ENCODE measurements at regions not wholly inside any gene's neighbourhood (a gene's known extent, or its start where the extent isn't known, plus 50 kb on each side); places are given as distances from the start of the nearest gene placed in this dataset.

DNA sequence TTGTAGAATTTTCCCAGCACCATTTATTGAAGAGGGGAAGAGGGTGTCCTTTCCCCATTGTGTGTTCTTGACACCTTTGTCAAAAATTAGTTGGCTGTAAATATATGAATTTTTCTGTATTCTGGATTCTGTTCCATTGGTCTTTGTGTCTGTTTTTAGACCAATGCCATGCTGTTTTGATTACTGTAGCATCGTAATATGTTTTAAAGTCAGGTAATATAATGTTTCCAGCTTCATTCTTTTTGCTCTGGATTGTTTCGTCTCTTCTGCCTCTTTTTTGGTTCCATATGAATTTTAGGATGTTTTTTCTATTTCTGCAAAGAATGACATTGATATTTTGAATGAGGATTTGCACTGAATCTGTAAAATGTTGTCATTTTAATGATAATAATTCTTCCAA is 331.9 kb upstream of the RGS6 start:
- intact Hi-C loops (cut with DNase I): no loop called here
- TF ChIP-seq, protein P1, sequence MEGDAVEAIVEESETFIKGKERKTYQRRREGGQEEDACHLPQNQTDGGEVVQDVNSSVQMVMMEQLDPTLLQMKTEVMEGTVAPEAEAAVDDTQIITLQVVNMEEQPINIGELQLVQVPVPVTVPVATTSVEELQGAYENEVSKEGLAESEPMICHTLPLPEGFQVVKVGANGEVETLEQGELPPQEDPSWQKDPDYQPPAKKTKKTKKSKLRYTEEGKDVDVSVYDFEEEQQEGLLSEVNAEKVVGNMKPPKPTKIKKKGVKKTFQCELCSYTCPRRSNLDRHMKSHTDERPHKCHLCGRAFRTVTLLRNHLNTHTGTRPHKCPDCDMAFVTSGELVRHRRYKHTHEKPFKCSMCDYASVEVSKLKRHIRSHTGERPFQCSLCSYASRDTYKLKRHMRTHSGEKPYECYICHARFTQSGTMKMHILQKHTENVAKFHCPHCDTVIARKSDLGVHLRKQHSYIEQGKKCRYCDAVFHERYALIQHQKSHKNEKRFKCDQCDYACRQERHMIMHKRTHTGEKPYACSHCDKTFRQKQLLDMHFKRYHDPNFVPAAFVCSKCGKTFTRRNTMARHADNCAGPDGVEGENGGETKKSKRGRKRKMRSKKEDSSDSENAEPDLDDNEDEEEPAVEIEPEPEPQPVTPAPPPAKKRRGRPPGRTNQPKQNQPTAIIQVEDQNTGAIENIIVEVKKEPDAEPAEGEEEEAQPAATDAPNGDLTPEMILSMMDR (IDR thresholded peaks at IDR 0.05): no peak
- no peak for TF ChIP-seq POLR2A (IDR thresholded peaks at IDR 0.05)
- no peaks in the 10 kb centered on the region for H3K36me3 ChIP-seq
- H3K9me3 ChIP-seq: peaks cover 0 to 5% (median 2%) of the 10 kb centered on the region in 4 donors
- ATAC-seq: no peak
- no peak for DNase-seq
- WGBS (ENCODE audit: insufficient coverage, low coverage, low lambda C conversion rate, missing lambda C conversion rate): 100% methylated on average over 2 of the region's 2 CpGs
- no peak overlapping the region for H3K4me3 ChIP-seq
- no peaks in the 10 kb centered on the region for H3K4me1 ChIP-seq
- no peak overlapping the region for H3K27ac ChIP-seq
- H3K27me3 ChIP-seq: no peaks in the 10 kb centered on the region

GRCh38 chr14:71602524-71602923 is 329.7 kb upstream of the RGS6 start:
- no peaks in the 10 kb centered on the region for H3K27me3 ChIP-seq
- H3K9me3 ChIP-seq: peaks cover 0 to 5% (median 2%) of the 10 kb centered on the region in 4 donors
- ATAC-seq: no peak
- 100% methylated on average over 1 of the region's 5 CpGs for WGBS (ENCODE audit: insufficient coverage, low coverage, low lambda C conversion rate, missing lambda C conversion rate)
- TF ChIP-seq, protein P1 (IDR thresholded peaks at IDR 0.05): no peak
- TF ChIP-seq POLR2A (IDR thresholded peaks at IDR 0.05): no peak
- H3K27ac ChIP-seq: no peak overlapping the region
- DNase-seq: no peak
- no peaks in the 10 kb centered on the region for H3K36me3 ChIP-seq
- no peak overlapping the region for H3K4me3 ChIP-seq
- no peaks in the 10 kb centered on the region for H3K4me1 ChIP-seq
- intact Hi-C loops (cut with DNase I): no loop called here

- Histone ChIP-seq H3K27ac (no peak overlapping the region), H3K36me3 (no peaks in the 10 kb centered on the region), H3K4me1 (no peaks in the 10 kb centered on the region), H3K9me3 (peaks cover 0 to 5% (median 2%) of the 10 kb centered on the region in 4 donors), H3K4me3 (no peak overlapping the region), H3K27me3 (no peaks in the 10 kb centered on the region)
- DNase-seq (no peak), ATAC-seq (no peak)
- no peak for TF ChIP-seq POLR2A (IDR thresholded peaks at IDR 0.05)
- intact Hi-C loops (cut with DNase I): no loop called here
These were observed 328.0 kb upstream of the RGS6 start for GRCh38 chr14:71604231-71604630.

DNA sequence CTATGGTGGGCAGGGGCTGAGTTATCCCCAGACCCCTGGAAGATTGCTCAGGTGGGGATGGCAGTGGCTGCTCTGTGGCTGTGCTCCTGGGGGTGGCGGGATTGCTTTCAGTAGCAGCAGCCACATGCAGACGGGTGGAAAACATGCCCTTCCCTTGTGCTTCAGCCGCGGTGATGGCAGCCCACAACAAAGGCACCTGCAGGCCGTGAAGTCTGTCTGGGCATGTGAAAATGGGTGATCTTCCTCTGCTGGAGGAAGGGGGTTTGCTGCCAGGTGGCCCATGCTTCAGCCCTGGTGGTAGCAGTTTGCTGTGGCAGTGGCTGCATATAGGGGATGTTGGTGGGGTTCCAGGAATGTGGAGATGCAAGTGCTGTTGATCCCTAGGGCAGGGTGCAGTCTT is 326.2 kb upstream of the RGS6 start:
- 100% methylated on average over 1 of the region's 5 CpGs for WGBS (ENCODE audit: insufficient coverage, low coverage, low lambda C conversion rate, missing lambda C conversion rate)
- Histone ChIP-seq H3K27me3 (no peaks in the 10 kb centered on the region), H3K4me1 (no peaks in the 10 kb centered on the region), H3K9me3 (no peaks in the 10 kb centered on the region), H3K27ac (no peak overlapping the region), H3K36me3 (no peaks in the 10 kb centered on the region), H3K4me3 (no peak overlapping the region)
- TF ChIP-seq, protein P1 (IDR thresholded peaks at IDR 0.05): no peak
- no peak for TF ChIP-seq POLR2A (IDR thresholded peaks at IDR 0.05)
- intact Hi-C loops (cut with DNase I): no loop called here
- DNase-seq (no peak), ATAC-seq (no peak)

- no peaks in the 10 kb centered on the region for H3K27me3 ChIP-seq
- ATAC-seq (no peak), DNase-seq (no peak)
- intact Hi-C loops (cut with DNase I): no loop called here
- no peaks in the 10 kb centered on the region for H3K36me3 ChIP-seq
- no peak overlapping the region for H3K4me3 ChIP-seq
- TF ChIP-seq, protein P1 (IDR thresholded peaks at IDR 0.05): no peak
- no peak for TF ChIP-seq POLR2A (IDR thresholded peaks at IDR 0.05)
- H3K4me1 ChIP-seq: no peaks in the 10 kb centered on the region
- WGBS (ENCODE audit: insufficient coverage, low coverage, low lambda C conversion rate, missing lambda C conversion rate): 96% methylated on average over 4 of the region's 5 CpGs
- H3K9me3 ChIP-seq: no peaks in the 10 kb centered on the region
- H3K27ac ChIP-seq: no peak overlapping the region
These were observed 325.7 kb upstream of the RGS6 start for GRCh38 chr14:71606575-71606974.

All from right lobe of liver (tissue), 6 donors.